MM.1S (cell line): ENCODE measurements at regions not wholly inside any gene's neighbourhood (a gene's known extent, or its start where the extent isn't known, plus 50 kb on each side); places are given as distances from the start of the nearest gene placed in this dataset.

ENCODE experiments used
- DNase-seq: peaks from one replicate; pipeline ENCODE4 v3.0.0-alpha.2; 2015
- H2AFZ ChIP-seq: fragments of 300-600 bp; sonication (generic); 2 replicates; pipeline ENCODE4 v1.6.0; 2016; ENCODE audit warnings: antibody characterized with exemption, low read length
- H3F3A ChIP-seq: fragments of 300-600 bp; sonication (generic); 2 replicates; pipeline ENCODE4 v1.6.1; 2016; ENCODE audit warnings: mild to moderate bottlenecking, antibody characterized with exemption, low read length, moderate library complexity, mixed read lengths; ENCODE audit not compliant: insufficient read depth
- H3K27ac ChIP-seq: fragments of 300-600 bp; sonication (generic); 2 replicates; pipeline ENCODE4 v1.5.1; 2016; ENCODE audit warnings: mild to moderate bottlenecking, low read length
- H3K27me3 ChIP-seq: fragments of 300-600 bp; sonication (generic); replicated peaks from 2 replicates; pipeline ENCODE4 v1.6.0; 2016; ENCODE audit warnings: low read length; ENCODE audit not compliant: insufficient read depth
- H3K36me3 ChIP-seq: fragments of 300-600 bp; sonication (generic); replicated peaks from 2 replicates; pipeline ENCODE4 v1.6.1; 2016; ENCODE audit warnings: mild to moderate bottlenecking, low read length, mixed read lengths; ENCODE audit not compliant: insufficient read depth
- H3K4me1 ChIP-seq: fragments of 300-600 bp; sonication (generic); 2 replicates; pipeline ENCODE4 v1.6.1; 2016; ENCODE audit warnings: low read length, mixed read lengths
- H3K4me2 ChIP-seq: fragments of 300-600 bp; sonication (generic); 2 replicates; pipeline ENCODE4 v1.6.0; 2016; ENCODE audit warnings: low read depth, low read length
- H3K4me3 ChIP-seq: fragments of 300-600 bp; sonication (generic); 2 replicates; pipeline ENCODE4 v1.5.1; 2016; ENCODE audit warnings: low read length, mixed read lengths
- H3K79me2 ChIP-seq: fragments of 300-600 bp; sonication (generic); 2 replicates; pipeline ENCODE4 v1.6.1; 2016; ENCODE audit warnings: mixed run types, low read length, mixed read lengths
- H3K9ac ChIP-seq: fragments of 300-600 bp; sonication (generic); 2 replicates; pipeline ENCODE4 v1.6.1; 2016; ENCODE audit warnings: low read length, mixed read lengths
- H3K9me2 ChIP-seq: fragments of 300-600 bp; sonication (generic); replicated peaks from 2 replicates; pipeline ENCODE4 v1.6.1; 2016; ENCODE audit warnings: mild to moderate bottlenecking, low read length, mixed read lengths; ENCODE audit not compliant: insufficient read depth
- H3K9me3 ChIP-seq: fragments of 300-600 bp; sonication (generic); replicated peaks from 2 replicates; pipeline ENCODE4 v1.6.1; 2016; ENCODE audit warnings: mild to moderate bottlenecking, low read length, mixed read lengths; ENCODE audit not compliant: insufficient read depth
- H4K20me1 ChIP-seq: fragments of 300-600 bp; sonication (generic); 2 replicates; pipeline ENCODE4 v1.6.1; 2016; ENCODE audit warnings: mild to moderate bottlenecking, low read length, moderate library complexity, mixed read lengths; ENCODE audit not compliant: insufficient read depth
- CTCF ChIP-seq: fragments of 300-600 bp; sonication (generic); IDR thresholded peaks from 2 replicates; pipeline ENCODE4 v1.5.1; 2016; ENCODE audit warnings: antibody characterized with exemption, low read length, mixed read lengths
- EZH2 ChIP-seq: fragments of 300-600 bp; sonication (generic); optimal IDR thresholded peaks from 2 replicates; pipeline ENCODE3; 2017; ENCODE audit warnings: low read depth, mild to moderate bottlenecking, antibody characterized with exemption, low read length, mixed read lengths
- EZH2phosphoT487 ChIP-seq: fragments of 300-600 bp; sonication (generic); IDR thresholded peaks from 2 replicates; pipeline ENCODE4 v1.6.1; 2018; ENCODE audit warnings: antibody characterized with exemption, low read length

- no peak overlapping the region for H3K9ac ChIP-seq
- no peaks in the 10 kb centered on the region for H3K9me3 ChIP-seq
- H3K36me3 ChIP-seq, result no peaks in the 10 kb centered on the region
- no peaks in the 10 kb centered on the region for H3K27me3 ChIP-seq
- no peaks in the 10 kb centered on the region for H4K20me1 ChIP-seq
- H3K4me3 ChIP-seq, result no peak overlapping the region
- DNase-seq, result no peak
- H3K9me2 ChIP-seq, result no peaks in the 10 kb centered on the region
- no peak overlapping the region for H3K27ac ChIP-seq
- no peaks in the 10 kb centered on the region for H3K4me1 ChIP-seq
- no peaks in the 10 kb centered on the region for H3K79me2 ChIP-seq
- TF ChIP-seq CTCF (no peak), EZH2phosphoT487 (no peak), EZH2 (no peak)
- no peaks in the 10 kb centered on the region for H3F3A ChIP-seq
- H2AFZ ChIP-seq, result no peak overlapping the region
- H3K4me2 ChIP-seq, result no peak overlapping the region
These were observed 178.0 kb downstream of the TLR4 start for GRCh38 chr9:117882171-117882570.

GRCh38 chr9:117886616-117887015, 182.4 kb downstream of the TLR4 start:
- DNase-seq, result no peak

GRCh38 chr9:117887383-117887782, 183.2 kb downstream of the TLR4 start:
- Histone ChIP-seq H3K27ac (no peak overlapping the region), H3F3A (no peaks in the 10 kb centered on the region), H2AFZ (no peak overlapping the region), H3K9me3 (no peaks in the 10 kb centered on the region), H3K9me2 (no peaks in the 10 kb centered on the region), H3K9ac (no peak overlapping the region), H3K27me3 (no peaks in the 10 kb centered on the region), H3K4me1 (no peaks in the 10 kb centered on the region), H3K36me3 (no peaks in the 10 kb centered on the region), H3K79me2 (no peaks in the 10 kb centered on the region), H4K20me1 (no peaks in the 10 kb centered on the region), H3K4me2 (no peak overlapping the region), H3K4me3 (no peak overlapping the region)
- TF ChIP-seq EZH2phosphoT487, result no peak
- no peak for TF ChIP-seq EZH2
- no peak for TF ChIP-seq CTCF
- no peak for DNase-seq

More at GRCh38 chr9:117886616-117887015, 182.4 kb downstream of the TLR4 start:
- H3K27ac ChIP-seq, result no peak overlapping the region
- H3K36me3 ChIP-seq, result no peaks in the 10 kb centered on the region
- no peak overlapping the region for H3K4me3 ChIP-seq
- no peak overlapping the region for H2AFZ ChIP-seq
- H3K9me3 ChIP-seq, result no peaks in the 10 kb centered on the region
- no peak for TF ChIP-seq EZH2
- no peak for TF ChIP-seq CTCF
- TF ChIP-seq EZH2phosphoT487, result no peak
- H3K4me2 ChIP-seq, result no peak overlapping the region
- H3K9me2 ChIP-seq, result no peaks in the 10 kb centered on the region
- H3K4me1 ChIP-seq, result no peaks in the 10 kb centered on the region
- H4K20me1 ChIP-seq, result no peaks in the 10 kb centered on the region
- H3F3A ChIP-seq, result no peaks in the 10 kb centered on the region
- no peaks in the 10 kb centered on the region for H3K27me3 ChIP-seq
- H3K9ac ChIP-seq, result no peak overlapping the region
- H3K79me2 ChIP-seq, result no peaks in the 10 kb centered on the region
